Right lobe of liver (tissue), 4 donors: ENCODE measurements at regions not wholly inside any gene's neighbourhood (a gene's known extent, or its start where the extent isn't known, plus 50 kb on each side); places are given as distances from the start of the nearest gene placed in this dataset.

ENCODE experiments used
- CTCF ChIP-seq, 4 donors: fragments of 200-600 bp in 3 of 4; fragments of 450-650 bp in 1 of 4; IDR thresholded peaks; one replicate each; pipeline versions ENCODE4 v1.5.1 to v1.8.0; 2016 to 2022; ENCODE audit warnings: antibody characterized with exemption in 4 of 4, mild to moderate bottlenecking in 2 of 4
- POLR2A ChIP-seq: fragments of 450-650 bp; IDR thresholded peaks from one replicate; pipeline ENCODE4 v1.6.1; 2017; ENCODE audit warnings: antibody characterized with exemption, mild to moderate bottlenecking
- donor health status: DM: no; HTN: no; CAD: no.
- donor health status: DM: no; HTN: no; CAD: no.
- donor health status: DM: no; HTN: yes; CAD: no.

DNA sequence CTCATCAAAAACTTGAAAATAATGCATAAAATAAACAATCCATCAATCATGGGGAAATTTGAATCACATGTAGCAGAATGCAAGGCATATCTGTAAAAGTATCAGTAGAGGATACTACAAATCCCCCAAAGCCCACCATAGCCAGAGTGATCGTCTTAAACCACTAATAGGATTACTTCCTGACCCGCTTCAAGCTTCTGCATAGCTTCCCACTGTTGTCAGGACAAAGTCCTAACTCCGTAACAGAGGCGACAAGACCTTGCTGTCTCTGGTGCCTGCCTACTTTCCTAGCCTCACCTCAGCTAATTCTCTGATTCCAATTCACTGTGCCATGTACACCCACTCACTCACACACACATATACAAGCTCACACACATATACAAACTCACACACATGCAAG lies 161.2 kb upstream of the NFIA start:
- TF ChIP-seq CTCF (IDR thresholded peaks at IDR 0.05) (no peak), POLR2A (no peak)
